ENCODE measurements at regions not wholly inside any gene's neighbourhood (a gene's known extent, or its start where the extent isn't known, plus 50 kb on each side); places are given as distances from the start of the nearest gene placed in this dataset.
"Not testable (repeated sequence)": the region's sequence is repeated elsewhere in the genome, so short reads cannot be mapped to it uniquely, and the experiment has no call there.

DNA sequence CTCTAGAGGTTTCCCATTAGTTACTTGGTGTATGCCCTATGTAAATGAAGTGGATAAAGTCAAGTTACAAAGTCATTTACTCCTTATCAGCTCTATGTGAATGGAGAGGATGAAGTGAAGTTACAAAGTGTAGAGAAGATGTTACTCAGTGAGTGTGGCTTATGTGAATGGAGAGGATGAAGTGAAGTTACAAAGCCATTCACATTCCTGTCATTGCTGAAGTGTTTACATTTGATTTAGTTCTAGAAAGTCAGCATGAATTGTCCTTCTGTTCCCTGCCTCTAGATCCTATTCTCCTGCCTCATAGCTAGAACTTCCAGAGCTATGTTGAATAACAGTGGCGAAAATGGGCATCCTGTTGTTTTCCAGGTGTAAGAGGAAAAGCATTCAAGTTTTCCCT lies 880.1 kb downstream of the DNAJB9 start:
- H3K4me3 ChIP-seq: no peak overlapping the region
- H3K9me3 ChIP-seq: no peaks in the 10 kb centered on the region
- H3K27me3 ChIP-seq: no peaks in the 10 kb centered on the region
- H3K27ac ChIP-seq: no peak overlapping the region
- H3K4me1 ChIP-seq: no peaks in the 10 kb centered on the region
- intact Hi-C loops (cut with DNase I; ENCODE audit: low total_unique reads): no loop called here
- H3K36me3 ChIP-seq: no peaks in the 10 kb centered on the region
- no peak for DNase-seq
- TF ChIP-seq, protein P1, sequence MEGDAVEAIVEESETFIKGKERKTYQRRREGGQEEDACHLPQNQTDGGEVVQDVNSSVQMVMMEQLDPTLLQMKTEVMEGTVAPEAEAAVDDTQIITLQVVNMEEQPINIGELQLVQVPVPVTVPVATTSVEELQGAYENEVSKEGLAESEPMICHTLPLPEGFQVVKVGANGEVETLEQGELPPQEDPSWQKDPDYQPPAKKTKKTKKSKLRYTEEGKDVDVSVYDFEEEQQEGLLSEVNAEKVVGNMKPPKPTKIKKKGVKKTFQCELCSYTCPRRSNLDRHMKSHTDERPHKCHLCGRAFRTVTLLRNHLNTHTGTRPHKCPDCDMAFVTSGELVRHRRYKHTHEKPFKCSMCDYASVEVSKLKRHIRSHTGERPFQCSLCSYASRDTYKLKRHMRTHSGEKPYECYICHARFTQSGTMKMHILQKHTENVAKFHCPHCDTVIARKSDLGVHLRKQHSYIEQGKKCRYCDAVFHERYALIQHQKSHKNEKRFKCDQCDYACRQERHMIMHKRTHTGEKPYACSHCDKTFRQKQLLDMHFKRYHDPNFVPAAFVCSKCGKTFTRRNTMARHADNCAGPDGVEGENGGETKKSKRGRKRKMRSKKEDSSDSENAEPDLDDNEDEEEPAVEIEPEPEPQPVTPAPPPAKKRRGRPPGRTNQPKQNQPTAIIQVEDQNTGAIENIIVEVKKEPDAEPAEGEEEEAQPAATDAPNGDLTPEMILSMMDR (IDR thresholded peaks at IDR 0.05): no peak

DNA sequence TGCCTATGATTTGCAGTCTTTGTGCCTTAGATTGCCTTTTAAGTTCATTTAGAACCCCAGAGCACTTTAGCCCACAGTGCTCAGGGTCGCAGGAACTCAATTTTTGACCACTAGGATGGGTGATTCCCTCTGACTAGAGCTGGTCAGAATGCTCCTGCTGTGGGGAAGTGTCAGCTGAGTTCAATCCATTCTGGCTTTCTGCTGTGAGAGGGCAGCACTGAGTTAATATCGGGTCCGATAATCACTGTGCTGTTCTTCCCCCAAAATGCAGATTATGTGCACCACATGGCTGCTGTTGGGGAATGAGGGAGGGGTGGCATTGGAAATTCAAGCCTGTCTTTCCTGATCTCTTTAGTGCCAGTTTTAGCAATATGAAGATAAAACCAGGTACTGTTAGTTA lies 886.4 kb downstream of the DNAJB9 start:
- no peak for DNase-seq
- no peak for TF ChIP-seq POLR2A (IDR thresholded peaks at IDR 0.05)
- TF ChIP-seq, protein P1 (IDR thresholded peaks at IDR 0.05): no peak
- no peaks in the 10 kb centered on the region for H3K27me3 ChIP-seq
- H3K4me3 ChIP-seq: no peak overlapping the region
- intact Hi-C loops (cut with DNase I; ENCODE audit: low total_unique reads): no loop called here
- no peak overlapping the region for H3K27ac ChIP-seq
- no peaks in the 10 kb centered on the region for H3K4me1 ChIP-seq
- H3K36me3 ChIP-seq: no peaks in the 10 kb centered on the region
- no peaks in the 10 kb centered on the region for H3K9me3 ChIP-seq

DNA sequence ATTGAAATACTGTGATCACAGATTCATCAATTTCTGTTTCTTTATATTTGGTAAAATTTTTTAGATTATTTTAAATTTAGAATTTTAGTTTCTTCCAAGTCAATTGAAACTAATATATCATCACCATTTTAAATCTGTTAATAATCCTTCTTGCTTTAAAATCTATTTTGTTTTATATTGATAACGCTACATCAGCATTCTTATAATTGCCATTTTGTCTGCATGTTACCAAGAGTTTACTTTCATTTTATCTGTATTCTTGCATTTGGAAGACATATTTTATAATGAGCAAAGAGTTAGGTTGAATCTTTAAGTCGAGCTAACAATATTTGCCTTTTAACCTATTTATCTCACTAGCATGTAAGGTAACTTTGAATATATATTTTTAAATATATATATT lies 890.6 kb downstream of the DNAJB9 start:
- Histone ChIP-seq H3K9me3 (no peaks in the 10 kb centered on the region), H3K27me3 (no peaks in the 10 kb centered on the region), H3K4me3 (no peak overlapping the region), H3K27ac (no peak overlapping the region), H3K36me3 (no peaks in the 10 kb centered on the region), H3K4me1 (no peaks in the 10 kb centered on the region)
- intact Hi-C loops (cut with DNase I; ENCODE audit: low total_unique reads): no loop called here
- TF ChIP-seq POLR2A (IDR thresholded peaks at IDR 0.05): no peak
- TF ChIP-seq, protein P1 (IDR thresholded peaks at IDR 0.05): no peak
- DNase-seq: no peak

DNA sequence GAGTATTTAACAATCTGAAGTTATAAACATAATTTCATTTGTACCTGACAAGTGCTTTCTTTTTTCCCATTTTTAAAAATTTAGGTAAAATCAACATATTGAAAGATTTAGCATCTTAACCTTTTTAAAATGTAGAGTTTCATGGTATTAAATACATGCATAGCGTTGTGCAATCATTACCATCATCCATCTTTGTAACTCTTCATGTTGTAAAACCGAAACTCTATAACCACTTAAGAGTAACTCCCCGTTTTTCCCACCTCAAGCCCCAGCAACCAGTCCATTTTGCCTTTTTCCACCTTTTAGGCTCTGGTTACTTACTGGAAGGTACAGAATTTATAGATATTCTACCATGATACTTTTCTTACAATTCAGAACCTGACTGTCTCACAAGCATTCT lies 892.5 kb downstream of the DNAJB9 start:
- DNase-seq: no peak
- no peak for TF ChIP-seq POLR2A (IDR thresholded peaks at IDR 0.05)
- TF ChIP-seq, protein P1 (IDR thresholded peaks at IDR 0.05): no peak
- no peaks in the 10 kb centered on the region for H3K9me3 ChIP-seq

DNA sequence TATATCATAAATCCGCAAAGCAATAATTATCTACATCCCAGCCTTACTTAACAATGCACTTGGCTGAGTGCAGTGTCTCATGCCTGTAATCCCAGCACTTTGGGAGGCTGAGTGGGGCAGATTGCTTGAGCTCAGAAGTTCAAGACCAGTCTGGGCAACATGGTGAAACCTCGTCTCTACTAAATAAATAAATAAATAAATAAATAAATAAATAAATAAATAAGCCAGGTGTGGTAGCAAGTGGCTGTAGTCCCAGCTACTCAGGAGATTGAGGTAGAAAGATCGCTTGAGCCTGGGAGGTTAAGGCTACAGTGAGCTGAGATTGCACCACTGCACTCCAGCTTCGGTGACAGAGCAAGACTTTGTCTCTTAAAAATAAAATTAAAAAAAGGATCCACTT lies 898.1 kb downstream of the DNAJB9 start:
- H3K9me3 ChIP-seq; H3K4me3 ChIP-seq; H3K27ac ChIP-seq; intact Hi-C loops (cut with DNase I; ENCODE audit: low total_unique reads); DNase-seq; H3K27me3 ChIP-seq; H3K4me1 ChIP-seq; H3K36me3 ChIP-seq: not testable (repeated sequence)

More for the DNA sequence above, 892.5 kb downstream of the DNAJB9 start:
- Histone ChIP-seq H3K4me3 (no peak overlapping the region), H3K27me3 (no peaks in the 10 kb centered on the region), H3K4me1 (no peaks in the 10 kb centered on the region), H3K36me3 (no peaks in the 10 kb centered on the region), H3K27ac (no peak overlapping the region)
- intact Hi-C loops (cut with DNase I; ENCODE audit: low total_unique reads): no loop called here

DNA sequence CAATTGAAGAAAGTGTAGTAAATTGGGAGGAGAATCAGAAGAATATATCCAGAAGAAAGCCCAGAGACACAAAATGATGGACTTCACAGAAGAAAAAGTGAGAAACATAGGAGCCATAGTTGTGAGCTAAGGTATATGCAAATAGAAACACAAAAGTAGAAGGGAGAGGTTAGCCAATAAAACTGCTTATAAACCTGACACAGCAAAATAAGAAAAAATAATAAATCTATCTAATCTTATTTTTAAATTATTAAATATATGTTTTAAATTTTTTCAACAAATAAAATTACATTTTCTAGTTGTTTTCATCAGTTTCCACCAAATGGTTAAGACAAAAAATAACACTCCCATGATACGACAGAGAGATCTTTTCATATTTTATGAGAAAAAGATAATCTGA lies 903.5 kb downstream of the DNAJB9 start:
- Histone ChIP-seq H3K27ac (no peak overlapping the region), H3K27me3 (no peaks in the 10 kb centered on the region), H3K4me3 (no peak overlapping the region), H3K36me3 (no peaks in the 10 kb centered on the region), H3K4me1 (no peaks in the 10 kb centered on the region), H3K9me3 (no peaks in the 10 kb centered on the region)
- intact Hi-C loops (cut with DNase I; ENCODE audit: low total_unique reads): no loop called here
- TF ChIP-seq, protein P1 (IDR thresholded peaks at IDR 0.05): no peak
- TF ChIP-seq POLR2A (IDR thresholded peaks at IDR 0.05): no peak
- DNase-seq: no peak

Measured in uterus (tissue), 3 donors.